H9 (cell line): ENCODE measurements at regions not wholly inside any gene's neighbourhood (a gene's known extent, or its start where the extent isn't known, plus 50 kb on each side); places are given as distances from the start of the nearest gene placed in this dataset.

Experiments
- DNase-seq: peaks from one replicate; pipeline ENCODE4 v3.0.0-alpha.2; 2017
- H2AFZ ChIP-seq: one replicate; pipeline ENCODE4 v1.6.1; 2013; ENCODE audit warnings: mild to moderate bottlenecking, low read length, control low read depth, moderate library complexity
- H2AK5ac ChIP-seq: 2 replicates; pipeline ENCODE4 v1.6.1; 2013; ENCODE audit warnings: low read length, control low read depth, mixed read lengths; ENCODE audit not compliant: insufficient read length
- H2BK120ac ChIP-seq: one replicate; pipeline ENCODE4 v1.6.1; 2013; ENCODE audit warnings: low read depth, mild to moderate bottlenecking, low read length, control low read depth, inconsistent platforms; ENCODE audit not compliant: poor library complexity, severe bottlenecking
- H2BK12ac ChIP-seq: 2 replicates; pipeline ENCODE4 v1.6.1; 2013; ENCODE audit warnings: low read length, control low read depth, mixed read lengths, low read depth; ENCODE audit not compliant: insufficient read length
- H2BK15ac ChIP-seq: 2 replicates; pipeline ENCODE4 v1.6.1; 2013; ENCODE audit warnings: low read depth, low read length, control low read depth
- H2BK20ac ChIP-seq: one replicate; pipeline ENCODE4 v1.6.1; 2013; ENCODE audit warnings: low read depth, mild to moderate bottlenecking, low read length, control low read depth, inconsistent platforms; ENCODE audit not compliant: poor library complexity, severe bottlenecking
- H2BK5ac ChIP-seq: 2 replicates; pipeline ENCODE4 v1.6.1; 2013; ENCODE audit warnings: low read length, control low read depth, mixed read lengths; ENCODE audit not compliant: insufficient read length
- H3K14ac ChIP-seq: 2 replicates; pipeline ENCODE4 v1.6.1; 2013; ENCODE audit warnings: low read length, control low read depth; ENCODE audit not compliant: insufficient read depth
- H3K18ac ChIP-seq: 2 replicates; pipeline ENCODE4 v1.6.1; 2013; ENCODE audit warnings: low read depth, mild to moderate bottlenecking, mixed read lengths, low read length, control low read depth; ENCODE audit not compliant: insufficient read length
- H3K23ac ChIP-seq: 2 replicates; pipeline ENCODE4 v1.6.1; 2013; ENCODE audit warnings: low read length, control low read depth, mixed read lengths, low read depth; ENCODE audit not compliant: insufficient read length
- H3K23me2 ChIP-seq: 2 replicates; pipeline ENCODE4 v1.6.1; 2013; ENCODE audit warnings: low read depth, mild to moderate bottlenecking, mixed read lengths, low read length, control low read depth; ENCODE audit not compliant: insufficient read length, poor library complexity, severe bottlenecking
- H3K27ac ChIP-seq: 2 replicates; pipeline ENCODE4 v1.5.1; 2013; ENCODE audit warnings: low read length, control low read depth, mixed read lengths, low read depth; ENCODE audit not compliant: insufficient read length
- H3K27me3 ChIP-seq: 2 replicates; pipeline ENCODE4 v1.6.1; 2013; ENCODE audit warnings: low read length, control low read depth, inconsistent platforms; ENCODE audit not compliant: insufficient read depth
- H3K4ac ChIP-seq: 2 replicates; pipeline ENCODE4 v1.6.1; 2013; ENCODE audit warnings: low read depth, mild to moderate bottlenecking, control low read depth, inconsistent platforms, low read length, moderate library complexity
- H3K4me1 ChIP-seq: 2 replicates; pipeline ENCODE4 v1.6.1; 2013; ENCODE audit warnings: low read length, control low read depth, inconsistent platforms; ENCODE audit not compliant: insufficient read depth
- H3K4me2 ChIP-seq: 2 replicates; pipeline ENCODE4 v1.6.1; 2013; ENCODE audit warnings: low read length, control low read depth, mixed read lengths; ENCODE audit not compliant: insufficient read length, insufficient read depth
- H3K56ac ChIP-seq: 2 replicates; pipeline ENCODE4 v1.6.1; 2013; ENCODE audit warnings: low read depth, mild to moderate bottlenecking, mixed read lengths, low read length, control low read depth; ENCODE audit not compliant: insufficient read length
- H3K79me1 ChIP-seq: 2 replicates; pipeline ENCODE4 v1.6.1; 2013; ENCODE audit warnings: low read depth, mild to moderate bottlenecking, moderate library complexity, low read length, control low read depth, inconsistent platforms; ENCODE audit not compliant: insufficient read depth, poor library complexity, severe bottlenecking
- H3K79me2 ChIP-seq: 2 replicates; pipeline ENCODE4 v1.6.1; 2013; ENCODE audit warnings: low read length, control low read depth, inconsistent platforms; ENCODE audit not compliant: insufficient read depth
- H3K9ac ChIP-seq: 2 replicates; pipeline ENCODE4 v1.6.1; 2013; ENCODE audit warnings: low read length, control low read depth, mixed read lengths; ENCODE audit not compliant: insufficient read length; ENCODE audit errors: extremely low read depth
- H3K9me3 ChIP-seq: one replicate; pipeline ENCODE4 v1.6.1; 2013; ENCODE audit warnings: low read depth, low read length, inconsistent platforms; ENCODE audit not compliant: control insufficient read depth
- H3T11ph ChIP-seq: one replicate; pipeline ENCODE4 v1.6.1; 2013; ENCODE audit warnings: mild to moderate bottlenecking, low read length, control low read depth, inconsistent platforms
- H4K20me1 ChIP-seq: one replicate; pipeline ENCODE4 v1.6.1; 2013; ENCODE audit not compliant: control insufficient read depth, insufficient read length, insufficient read depth
- H4K5ac ChIP-seq: 2 replicates; pipeline ENCODE4 v1.6.1; 2013; ENCODE audit warnings: low read depth, mild to moderate bottlenecking, mixed read lengths, low read length, control low read depth; ENCODE audit not compliant: insufficient read length
- H4K8ac ChIP-seq: replicated peaks from 2 replicates; pipeline ENCODE4 v1.6.1; 2013; ENCODE audit warnings: low read length, control low read depth, mixed read lengths, low read depth; ENCODE audit not compliant: insufficient read length
- H4K91ac ChIP-seq: 2 replicates; pipeline ENCODE4 v1.6.1; 2013; ENCODE audit warnings: low read depth, mild to moderate bottlenecking, moderate library complexity, mixed read lengths, low read length, control low read depth; ENCODE audit not compliant: insufficient read length
- H3K27ac Mint-ChIP-seq, 3 experiments: 2 replicates in 2 of 3; 3 replicates in 1 of 3; pipeline ENCODE4 v1.8.0; 2020 to 2021; ENCODE audit warnings: mixed read lengths in 3 of 3, mild to moderate bottlenecking in 1 of 3, moderate library complexity in 1 of 3
- H3K27me3 Mint-ChIP-seq: 2 replicates; pipeline ENCODE4 v1.8.0; 2021; ENCODE audit warnings: low read depth, mild to moderate bottlenecking, moderate library complexity, mixed read lengths
- H3K36me3 Mint-ChIP-seq, 3 experiments: 2 replicates in 2 of 3; 3 replicates in 1 of 3; pipeline ENCODE4 v1.8.0; 2020 to 2021; ENCODE audit warnings: low read depth in 3 of 3, mixed read lengths in 3 of 3; ENCODE audit not compliant: insufficient read depth in 1 of 3
- H3K4me1 Mint-ChIP-seq, 2 experiments: 2 replicates each; pipeline ENCODE4 v1.8.0; 2020; ENCODE audit warnings: mixed read lengths in 2 of 2
- H3K4me3 Mint-ChIP-seq, 2 experiments: 2 replicates in 1 of 2; 3 replicates in 1 of 2; pipeline ENCODE4 v1.8.0; 2020 to 2021; ENCODE audit warnings: mild to moderate bottlenecking in 2 of 2, mixed read lengths in 2 of 2, moderate library complexity in 1 of 2
- H3K9me3 Mint-ChIP-seq, 2 experiments: 2 replicates in 1 of 2; 3 replicates in 1 of 2; pipeline ENCODE4 v1.8.0; 2020; ENCODE audit warnings: mild to moderate bottlenecking in 2 of 2, mixed read lengths in 2 of 2, moderate library complexity in 1 of 2
- TF ChIP-seq, protein P1 (sequence below): fragments of 200-600 bp; sonication (generic); conservative IDR thresholded peaks from 3 replicates; pipeline ENCODE4 v1.8.0; 2021; ENCODE audit warnings: antibody characterized with exemption, mild to moderate bottlenecking

DNA sequence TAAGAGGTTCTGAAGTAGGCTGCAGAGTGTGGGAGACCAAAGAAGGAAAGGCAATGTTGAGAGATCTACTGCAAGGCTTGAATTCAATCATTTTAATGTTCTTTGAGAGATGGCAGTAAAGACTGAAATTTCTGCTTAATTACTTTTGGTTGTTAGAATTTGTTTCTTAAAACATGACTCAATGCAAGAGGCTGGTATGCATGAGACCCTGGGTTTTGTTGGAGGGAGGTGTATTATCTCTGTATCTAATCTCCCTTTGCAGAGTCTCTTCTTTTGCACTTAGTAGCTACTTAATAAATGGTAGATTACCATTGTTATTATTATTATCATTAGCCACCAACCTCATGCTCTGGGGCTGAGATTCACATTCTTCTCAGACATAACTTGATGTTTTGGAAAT is 87.4 kb upstream of the DRD2 start:
- H3K4me1 Mint-ChIP-seq = peaks cover 46 to 62% of the 10 kb centered on the region in 2 experiments
- Histone ChIP-seq H3K27ac (no peak overlapping the region), H2BK20ac (no peak overlapping the region)

More for the DNA sequence above, 87.4 kb upstream of the DRD2 start:
- Mint-ChIP-seq H3K27ac (no peak overlapping the region), H3K9me3 (no peaks in the 10 kb centered on the region), H3K36me3 (no peaks in the 10 kb centered on the region), H3K27me3 (peaks cover 13% of the 10 kb centered on the region), H3K4me3 (no peak overlapping the region)
- Histone ChIP-seq H3K4me2 (no peak overlapping the region), H3K9ac (no peak overlapping the region), H3K23ac (no peak overlapping the region), H3K14ac (no peak overlapping the region), H4K5ac (no peak overlapping the region), H4K20me1 (no peaks in the 10 kb centered on the region), H2BK5ac (no peak overlapping the region), H2AFZ (no peak overlapping the region), H2BK120ac (no peak overlapping the region), H3K23me2 (no peaks in the 10 kb centered on the region), H3K9me3 (no peaks in the 10 kb centered on the region), H2AK5ac (no peak overlapping the region), H2BK12ac (no peak overlapping the region), H3K56ac (no peak overlapping the region), H3K79me1 (no peaks in the 10 kb centered on the region), H3K27me3 (no peaks in the 10 kb centered on the region), H3K79me2 (no peaks in the 10 kb centered on the region), H2BK15ac (no peak overlapping the region), H3K18ac (no peak overlapping the region), H3K4ac (no peak overlapping the region), H3T11ph (no peak overlapping the region), H3K4me1 (peaks cover 9% of the 10 kb centered on the region; the same call in 1 of the 2 replicates), H4K91ac (no peak overlapping the region), H4K8ac (no peak overlapping the region)
- no peak for DNase-seq
- TF ChIP-seq, protein P1, sequence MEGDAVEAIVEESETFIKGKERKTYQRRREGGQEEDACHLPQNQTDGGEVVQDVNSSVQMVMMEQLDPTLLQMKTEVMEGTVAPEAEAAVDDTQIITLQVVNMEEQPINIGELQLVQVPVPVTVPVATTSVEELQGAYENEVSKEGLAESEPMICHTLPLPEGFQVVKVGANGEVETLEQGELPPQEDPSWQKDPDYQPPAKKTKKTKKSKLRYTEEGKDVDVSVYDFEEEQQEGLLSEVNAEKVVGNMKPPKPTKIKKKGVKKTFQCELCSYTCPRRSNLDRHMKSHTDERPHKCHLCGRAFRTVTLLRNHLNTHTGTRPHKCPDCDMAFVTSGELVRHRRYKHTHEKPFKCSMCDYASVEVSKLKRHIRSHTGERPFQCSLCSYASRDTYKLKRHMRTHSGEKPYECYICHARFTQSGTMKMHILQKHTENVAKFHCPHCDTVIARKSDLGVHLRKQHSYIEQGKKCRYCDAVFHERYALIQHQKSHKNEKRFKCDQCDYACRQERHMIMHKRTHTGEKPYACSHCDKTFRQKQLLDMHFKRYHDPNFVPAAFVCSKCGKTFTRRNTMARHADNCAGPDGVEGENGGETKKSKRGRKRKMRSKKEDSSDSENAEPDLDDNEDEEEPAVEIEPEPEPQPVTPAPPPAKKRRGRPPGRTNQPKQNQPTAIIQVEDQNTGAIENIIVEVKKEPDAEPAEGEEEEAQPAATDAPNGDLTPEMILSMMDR = no peak
